Pancreas (tissue), 10 donors: ENCODE measurements at regions not wholly inside any gene's neighbourhood (a gene's known extent, or its start where the extent isn't known, plus 50 kb on each side); places are given as distances from the start of the nearest gene placed in this dataset.

Experiments
- ATAC-seq, 4 donors: fragments of 200-7000 bp; cut with Tn5 transposase; one replicate each; pipeline versions ENCODE4 v1.8.0 to v1.9.1; 2020; ENCODE audit warnings: mild to moderate bottlenecking in 4 of 4, moderate library complexity in 4 of 4
- DNase-seq, 6 donors: peaks; one replicate each; pipeline ENCODE4 v3.0.0-alpha.2; 2020
- FAIRE-seq: peaks from 2 replicates; lab custom pipeline; 2012; peaks lifted over from hg19 to GRCh38; lab: Jason Lieb, UNC
- H3K27ac ChIP-seq, 4 donors: fragments of 200-600 bp; sonication (generic); 1 replicate in 3 of 4; 2 replicates in 1 of 4; pipeline versions ENCODE4 v1.5.0 to v1.8.0; 2020
- H3K27me3 ChIP-seq, 4 donors: fragments of 200-600 bp; one replicate each; pipeline ENCODE4 v1.8.0; 2021
- H3K36me3 ChIP-seq, 3 donors: fragments of 200-600 bp; sonication (generic) in 1 of 3; one replicate each; pipeline versions ENCODE4 v1.5.0 to v1.8.0; 2020 to 2021
- H3K4me1 ChIP-seq, 3 donors: fragments of 200-600 bp; one replicate each; pipeline ENCODE4 v1.8.0; 2021
- H3K4me3 ChIP-seq, 4 donors: fragments of 200-600 bp; sonication (generic) in 2 of 4; one replicate each; pipeline versions ENCODE4 v1.5.0 to v1.8.0; 2020 to 2021
- H3K9me3 ChIP-seq, 4 donors: fragments of 200-600 bp; one replicate each; pipeline ENCODE4 v1.8.0; 2021
- WGBS, 2 donors: extraction: QIAGEN DNeasy Blood & Tissue Kit; methylation state at CpG; one replicate each; pipeline ENCODE4 v1.1.7; 2013; 5-methylcytosine and 5-hydroxymethylcytosine counted together
- intact Hi-C, 3 donors: fragments of 100-400 bp; cut with DNase I; formaldehyde crosslinking; loops; one replicate each; pipeline versions ENCODE4 v1.11.1 to v1.14.2; 2022
- TF ChIP-seq, protein P1 (sequence below), 4 donors: fragments of 200-600 bp; sonication (generic) in 3 of 4; IDR thresholded peaks; one replicate each; pipeline versions ENCODE4 v1.5.0 to v1.8.0; 2021; ENCODE audit warnings: antibody characterized with exemption in 4 of 4
- donor health status: healthy with polysubstance abuse.
- donor health status: DM: no; HTN: no; CAD: no; lungs with moderate emphysema.
- donor health status: DM: no; HTN: no; CAD: no.
- donor health status: control.
- donor health status: control.
- donor health status: Bipolar disorder and iron deficiency.
- donor health status: DM: yes; HTN: yes; CAD: no.
- donor health status: DM: no; HTN: no; CAD: no.
- donor health status: DM: no; HTN: no; CAD: no.
- donor health status: DM: yes; HTN: yes; CAD: no.

DNA sequence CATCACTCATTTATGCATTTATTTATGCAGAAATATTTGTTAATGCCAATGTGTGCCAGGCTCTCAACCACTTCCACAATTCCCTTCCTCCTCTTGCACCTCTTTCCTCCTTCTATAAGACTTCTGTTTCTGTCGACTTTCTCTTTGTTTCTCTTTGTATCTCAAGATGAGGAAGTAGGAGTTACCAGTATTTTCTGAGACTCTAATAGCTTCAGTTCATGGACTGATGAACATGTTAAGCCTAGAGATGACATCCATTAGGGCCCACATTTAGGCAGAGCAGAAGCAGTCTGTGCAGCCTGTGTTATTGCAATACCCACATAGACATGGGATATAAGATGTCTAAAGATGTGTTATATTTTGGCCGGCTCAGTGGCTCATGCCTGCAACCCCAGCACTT lies 241.8 kb upstream of the SMIM31 start:
- H3K9me3 ChIP-seq: no peaks in the 10 kb centered on the region
- TF ChIP-seq, protein P1, sequence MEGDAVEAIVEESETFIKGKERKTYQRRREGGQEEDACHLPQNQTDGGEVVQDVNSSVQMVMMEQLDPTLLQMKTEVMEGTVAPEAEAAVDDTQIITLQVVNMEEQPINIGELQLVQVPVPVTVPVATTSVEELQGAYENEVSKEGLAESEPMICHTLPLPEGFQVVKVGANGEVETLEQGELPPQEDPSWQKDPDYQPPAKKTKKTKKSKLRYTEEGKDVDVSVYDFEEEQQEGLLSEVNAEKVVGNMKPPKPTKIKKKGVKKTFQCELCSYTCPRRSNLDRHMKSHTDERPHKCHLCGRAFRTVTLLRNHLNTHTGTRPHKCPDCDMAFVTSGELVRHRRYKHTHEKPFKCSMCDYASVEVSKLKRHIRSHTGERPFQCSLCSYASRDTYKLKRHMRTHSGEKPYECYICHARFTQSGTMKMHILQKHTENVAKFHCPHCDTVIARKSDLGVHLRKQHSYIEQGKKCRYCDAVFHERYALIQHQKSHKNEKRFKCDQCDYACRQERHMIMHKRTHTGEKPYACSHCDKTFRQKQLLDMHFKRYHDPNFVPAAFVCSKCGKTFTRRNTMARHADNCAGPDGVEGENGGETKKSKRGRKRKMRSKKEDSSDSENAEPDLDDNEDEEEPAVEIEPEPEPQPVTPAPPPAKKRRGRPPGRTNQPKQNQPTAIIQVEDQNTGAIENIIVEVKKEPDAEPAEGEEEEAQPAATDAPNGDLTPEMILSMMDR (IDR thresholded peaks at IDR 0.05): no peak
- intact Hi-C loops: no loop called here
- H3K36me3 ChIP-seq: no peaks in the 10 kb centered on the region
- H3K27ac ChIP-seq: no peak overlapping the region
- no peak overlapping the region for H3K4me3 ChIP-seq
- no peaks in the 10 kb centered on the region for H3K4me1 ChIP-seq
- FAIRE-seq: no peak
- DNase-seq: no peak
- H3K27me3 ChIP-seq: no peaks in the 10 kb centered on the region
- WGBS, 2 donors: 47 to 55% methylated on average over 2 of the region's 2 CpGs
- no peak for ATAC-seq

DNA sequence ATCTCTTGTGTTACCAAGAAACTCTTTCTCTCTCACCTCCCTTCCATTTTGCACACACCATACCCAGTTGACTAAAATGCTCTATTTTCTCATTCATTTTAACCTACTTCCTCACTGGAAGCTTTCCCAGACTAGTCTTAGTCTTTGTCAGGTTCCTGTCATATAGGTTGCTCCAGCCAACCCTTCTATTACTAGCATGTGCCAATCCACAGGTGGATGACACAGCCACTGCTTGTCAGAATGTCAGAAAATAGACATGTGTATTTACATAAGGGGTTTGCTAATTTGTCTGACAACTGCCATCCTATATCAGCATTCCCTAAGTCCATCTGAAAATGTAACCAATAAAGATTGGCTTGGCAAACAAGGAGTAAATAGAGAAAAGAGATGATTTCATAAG lies 239.2 kb upstream of the SMIM31 start:
- Histone ChIP-seq H3K27ac (no peak overlapping the region), H3K27me3 (no peaks in the 10 kb centered on the region), H3K4me1 (no peaks in the 10 kb centered on the region), H3K4me3 (no peak overlapping the region), H3K36me3 (no peaks in the 10 kb centered on the region), H3K9me3 (no peaks in the 10 kb centered on the region)
- TF ChIP-seq, protein P1 (IDR thresholded peaks at IDR 0.05): no peak
- FAIRE-seq (no peak), DNase-seq (no peak), ATAC-seq (no peak)
- intact Hi-C loops: no loop called here

DNA sequence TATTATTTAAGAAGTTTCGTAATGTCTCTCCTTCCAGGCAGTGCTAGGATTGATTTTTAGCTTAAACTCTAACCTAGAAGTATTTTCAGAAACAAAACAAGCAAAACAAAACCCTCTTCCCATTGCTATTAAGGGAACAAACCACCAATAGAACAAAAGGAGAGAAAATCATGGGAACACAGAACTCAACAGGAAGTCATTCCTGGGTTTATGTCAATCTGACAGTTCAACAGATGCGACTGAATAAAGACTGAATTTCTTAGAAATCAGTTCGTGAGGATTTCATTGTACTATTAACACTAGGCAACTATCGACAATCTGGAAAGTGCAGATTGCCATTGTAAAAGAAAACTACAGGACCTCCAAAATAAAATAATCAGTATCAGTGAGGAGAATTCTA lies 229.1 kb upstream of the SMIM31 start:
- 31 to 39% methylated on average over 4 of the region's 4 CpGs for WGBS, 2 donors
- H3K4me3 ChIP-seq: no peak overlapping the region
- no peaks in the 10 kb centered on the region for H3K27me3 ChIP-seq
- no peaks in the 10 kb centered on the region for H3K4me1 ChIP-seq
- no peak for FAIRE-seq
- no peaks in the 10 kb centered on the region for H3K36me3 ChIP-seq
- H3K9me3 ChIP-seq: no peaks in the 10 kb centered on the region
- no peak overlapping the region for H3K27ac ChIP-seq
- no peak for ATAC-seq
- intact Hi-C loops: no loop called here
- TF ChIP-seq, protein P1 (IDR thresholded peaks at IDR 0.05): no peak
- DNase-seq: no peak

DNA sequence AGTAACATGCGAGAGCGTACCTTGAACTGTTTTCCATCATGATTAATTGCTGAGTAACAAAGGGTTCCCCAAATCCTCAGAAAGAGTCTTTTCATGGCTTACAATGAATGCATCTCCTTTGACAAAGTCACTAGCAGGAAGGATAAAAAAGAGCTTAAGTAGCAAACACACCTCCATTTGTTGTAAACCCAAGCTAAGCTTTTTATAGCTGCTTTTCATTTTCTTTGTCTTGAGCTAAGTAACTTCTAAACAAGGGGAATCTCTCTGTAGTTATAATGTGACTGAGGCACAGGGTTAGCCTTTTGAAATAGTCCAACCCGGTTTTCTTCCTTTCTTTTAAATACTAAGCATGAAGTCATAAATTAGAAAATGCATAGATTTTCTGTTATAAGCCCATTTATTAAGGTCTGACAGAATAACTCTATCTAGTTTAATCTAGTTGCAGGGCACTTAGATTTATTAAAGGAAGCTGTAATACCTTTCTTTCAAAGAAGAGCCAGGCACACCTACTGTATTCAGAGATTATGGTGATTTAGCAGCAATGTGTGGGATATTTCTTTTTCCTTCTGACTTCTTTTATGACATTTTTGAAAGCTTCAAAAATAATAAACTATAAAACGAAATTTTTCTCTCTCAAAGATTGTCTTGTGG lies 226.9 kb upstream of the SMIM31 start:
- 27 to 28% methylated on average over 4 of the region's 4 CpGs for WGBS, 2 donors
- ATAC-seq (no peak), DNase-seq (no peak), FAIRE-seq (no peak)
- no peaks in the 10 kb centered on the region for H3K36me3 ChIP-seq
- no peak overlapping the region for H3K27ac ChIP-seq
- no peaks in the 10 kb centered on the region for H3K4me1 ChIP-seq
- intact Hi-C loops: no loop called here
- no peaks in the 10 kb centered on the region for H3K9me3 ChIP-seq
- no peak overlapping the region for H3K4me3 ChIP-seq
- no peaks in the 10 kb centered on the region for H3K27me3 ChIP-seq
- TF ChIP-seq, protein P1 (IDR thresholded peaks at IDR 0.05): no peak

DNA sequence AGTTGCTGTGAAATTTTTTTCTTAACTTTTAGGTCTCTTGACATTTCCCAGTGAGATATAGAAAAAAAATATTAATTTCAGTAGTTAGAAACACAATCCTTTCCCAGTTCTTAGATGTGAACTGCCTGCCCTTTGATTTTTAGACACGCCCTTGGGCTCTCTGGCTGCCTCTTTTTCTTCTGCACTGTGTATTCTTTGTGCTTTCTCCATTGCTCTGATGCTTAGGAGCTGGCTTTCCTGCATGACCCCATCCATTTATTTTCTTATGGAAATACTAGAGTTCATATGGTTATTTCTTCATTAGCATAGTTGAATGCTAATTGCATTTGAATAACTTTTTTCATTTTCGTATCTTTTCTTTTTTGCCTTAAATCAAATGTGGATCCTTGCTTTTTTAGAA lies 224.9 kb upstream of the SMIM31 start:
- H3K36me3 ChIP-seq: no peaks in the 10 kb centered on the region
- no peaks in the 10 kb centered on the region for H3K4me1 ChIP-seq
- no peak overlapping the region for H3K4me3 ChIP-seq
- DNase-seq (no peak), FAIRE-seq (no peak), ATAC-seq (no peak)
- no peak overlapping the region for H3K27ac ChIP-seq
- intact Hi-C loops: no loop called here
- H3K9me3 ChIP-seq: no peaks in the 10 kb centered on the region
- 45 to 64% methylated on average over 2 of the region's 2 CpGs for WGBS, 2 donors
- TF ChIP-seq, protein P1 (IDR thresholded peaks at IDR 0.05): no peak
- no peaks in the 10 kb centered on the region for H3K27me3 ChIP-seq
